Superior temporal gyrus (tissue), 1 donor: ENCODE measurements at regions not wholly inside any gene's neighbourhood (a gene's known extent, or its start where the extent isn't known, plus 50 kb on each side); places are given as distances from the start of the nearest gene placed in this dataset.
"Not testable (repeated sequence)": the region's sequence is repeated elsewhere in the genome, so short reads cannot be mapped to it uniquely, and the experiment has no call there.

ENCODE experiments used
- DNase-seq: peaks from one replicate; pipeline ENCODE4 v3.0.0-alpha.2; 2016; ENCODE audit errors: extremely low spot score

GRCh38 chr10:121268363-121268762, 329.9 kb downstream of the FGFR2 start:
- DNase-seq: no peak

GRCh38 chr10:121268863-121269432, 329.3 kb downstream of the FGFR2 start:
- DNase-seq: no peak

GRCh38 chr10:121270906-121271305, 327.3 kb downstream of the FGFR2 start:
- no peak for DNase-seq

GRCh38 chr10:121276046-121276445, 322.2 kb downstream of the FGFR2 start:
- no peak for DNase-seq

GRCh38 chr10:121276822-121277221, 321.4 kb downstream of the FGFR2 start:
- DNase-seq: no peak

- DNase-seq: not testable (repeated sequence)
Observed at GRCh38 chr10:121278386-121278785, 319.9 kb downstream of the FGFR2 start.

GRCh38 chr10:121281576-121281975, 316.7 kb downstream of the FGFR2 start:
- no peak for DNase-seq

GRCh38 chr10:121282264-121282663, 316.0 kb downstream of the FGFR2 start:
- no peak for DNase-seq

- DNase-seq: no peak
Observed at GRCh38 chr10:121282797-121283515, 315.3 kb downstream of the FGFR2 start.

GRCh38 chr10:121284936-121285335, 313.3 kb downstream of the FGFR2 start:
- no peak for DNase-seq

GRCh38 chr10:121285406-121286196, 312.6 kb downstream of the FGFR2 start:
- peak; percentile 64 for DNase-seq

GRCh38 chr10:121288011-121288410, 310.2 kb downstream of the FGFR2 start:
- no peak for DNase-seq

GRCh38 chr10:121288864-121289661, 309.2 kb downstream of the FGFR2 start:
- no peak for DNase-seq

- DNase-seq: no peak
Observed at GRCh38 chr10:121289800-121290199, 308.4 kb downstream of the FGFR2 start.

GRCh38 chr10:121290674-121291073, 307.6 kb downstream of the FGFR2 start:
- no peak for DNase-seq

GRCh38 chr10:121291376-121291775, 306.9 kb downstream of the FGFR2 start:
- DNase-seq: no peak

- no peak for DNase-seq
Observed at GRCh38 chr10:121291823-121292222, 306.4 kb downstream of the FGFR2 start.

- DNase-seq: no peak
Observed at GRCh38 chr10:121292321-121292720, 305.9 kb downstream of the FGFR2 start.

- no peak for DNase-seq
Observed at GRCh38 chr10:121293110-121293509, 305.1 kb downstream of the FGFR2 start.

- DNase-seq: no peak
Observed at GRCh38 chr10:121294630-121295029, 303.6 kb downstream of the FGFR2 start.

GRCh38 chr10:121296378-121296777, 301.9 kb downstream of the FGFR2 start:
- DNase-seq: no peak
